Natural killer cell (primary cell): ENCODE measurements at regions not wholly inside any gene's neighbourhood (a gene's known extent, or its start where the extent isn't known, plus 50 kb on each side); places are given as distances from the start of the nearest gene placed in this dataset.

Experiments
- ATAC-seq, 3 donors: fragments of 150-1000 bp in 2 of 3; fragments of 200-7000 bp in 1 of 3; cut with Tn5 transposase; 1 replicate in 1 of 3; 2 replicates in 2 of 3; pipeline ENCODE4 v1.10.0; 2021; ENCODE audit warnings: mild to moderate bottlenecking in 2 of 3, moderate library complexity in 2 of 3
- DNase-seq, 2 donors: peaks; one replicate each; pipeline versions ENCODE4 v3.0.0 to v3.0.0-alpha.2; 2013 to 2021; ENCODE audit warnings: mixed read lengths in 1 of 2
- H3K27ac ChIP-seq: one replicate; pipeline ENCODE4 v1.5.1; 2013; ENCODE audit warnings: mild to moderate bottlenecking, low read length
- H3K27me3 ChIP-seq: one replicate; pipeline ENCODE4 v1.6.1; 2013; ENCODE audit warnings: low read length; ENCODE audit not compliant: control insufficient read depth, insufficient read depth
- H3K36me3 ChIP-seq: one replicate; pipeline ENCODE4 v1.6.1; 2013; ENCODE audit warnings: low read length; ENCODE audit not compliant: control insufficient read depth, insufficient read depth
- H3K4me1 ChIP-seq: one replicate; pipeline ENCODE4 v1.6.1; 2013; ENCODE audit warnings: low read length; ENCODE audit not compliant: control insufficient read depth, insufficient read depth
- H3K4me3 ChIP-seq: one replicate; pipeline ENCODE4 v1.5.1; 2013; ENCODE audit warnings: low read length
- H3K9me3 ChIP-seq: one replicate; pipeline ENCODE4 v1.6.1; 2013; ENCODE audit warnings: low read length; ENCODE audit not compliant: control insufficient read depth, insufficient read depth
- H3K27ac Mint-ChIP-seq, 2 donors: one replicate each; pipeline ENCODE4 v1.8.0; 2022; ENCODE audit warnings: mild to moderate bottlenecking in 2 of 2, mixed read lengths in 2 of 2, moderate library complexity in 1 of 2
- H3K27me3 Mint-ChIP-seq, 2 donors: one replicate each; pipeline ENCODE4 v1.8.0; 2022; ENCODE audit warnings: low read depth in 2 of 2, mixed read lengths in 2 of 2
- H3K36me3 Mint-ChIP-seq: one replicate; pipeline ENCODE4 v1.8.0; 2022; ENCODE audit warnings: mixed read lengths
- H3K4me1 Mint-ChIP-seq, 2 donors: one replicate each; pipeline ENCODE4 v1.8.0; 2022; ENCODE audit warnings: mixed read lengths in 2 of 2
- H3K4me3 Mint-ChIP-seq: one replicate; pipeline ENCODE4 v1.8.0; 2022; ENCODE audit warnings: mild to moderate bottlenecking, moderate library complexity, mixed read lengths
- H3K9me3 Mint-ChIP-seq, 2 donors: one replicate each; pipeline ENCODE4 v1.8.0; 2022; ENCODE audit warnings: mixed read lengths in 2 of 2
- WGBS: methylation state at CpG from one replicate; pipeline ENCODE4 v1.1.7; 2013; ENCODE audit warnings: missing lambda C conversion rate; ENCODE audit not compliant: insufficient coverage; 5-methylcytosine and 5-hydroxymethylcytosine counted together
- intact Hi-C: fragments of 100-400 bp; cut with micrococcal nuclease; formaldehyde crosslinking; loops from one replicate; pipeline ENCODE4 v1.14.2; 2022
- TF ChIP-seq, protein P1 (sequence below): fragments of 200-600 bp; IDR thresholded peaks from one replicate; pipeline ENCODE4 v1.8.0; 2022; ENCODE audit warnings: antibody characterized with exemption

DNA sequence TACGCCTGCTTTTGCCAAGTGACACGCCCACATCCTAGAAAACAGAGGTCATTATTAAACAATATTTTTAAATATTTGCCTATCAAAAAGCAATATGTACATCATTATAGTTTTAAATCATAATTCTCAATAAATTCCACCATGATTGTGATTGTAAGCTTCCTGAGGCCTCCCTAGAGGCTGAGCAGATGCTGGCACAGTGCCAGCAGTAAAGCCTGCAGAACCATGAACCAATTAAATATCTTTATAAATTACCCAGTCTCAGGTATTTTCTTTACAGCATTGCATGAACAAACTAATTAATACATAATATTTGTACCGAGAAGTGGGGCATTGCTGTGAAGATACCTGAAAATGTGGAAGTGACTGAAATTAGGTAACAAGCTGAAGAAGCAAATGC, 174.7 kb upstream of the TMEM196 start:
- intact Hi-C loops, result no loop called here
- peaks cover 6% of the 10 kb centered on the region for H3K36me3 Mint-ChIP-seq
- ATAC-seq, result no peak
- 77% methylated on average over 3 of the region's 3 CpGs for WGBS
- no peak for DNase-seq
- H3K9me3 Mint-ChIP-seq, result peaks cover 13 to 21% of the 10 kb centered on the region in 2 donors
- H3K27me3 Mint-ChIP-seq, result no peaks in the 10 kb centered on the region
- Histone ChIP-seq H3K27me3 (no peaks in the 10 kb centered on the region), H3K4me1 (no peaks in the 10 kb centered on the region), H3K36me3 (no peaks in the 10 kb centered on the region), H3K4me3 (no peak overlapping the region), H3K9me3 (no peaks in the 10 kb centered on the region), H3K27ac (no peak overlapping the region)
- TF ChIP-seq, protein P1, sequence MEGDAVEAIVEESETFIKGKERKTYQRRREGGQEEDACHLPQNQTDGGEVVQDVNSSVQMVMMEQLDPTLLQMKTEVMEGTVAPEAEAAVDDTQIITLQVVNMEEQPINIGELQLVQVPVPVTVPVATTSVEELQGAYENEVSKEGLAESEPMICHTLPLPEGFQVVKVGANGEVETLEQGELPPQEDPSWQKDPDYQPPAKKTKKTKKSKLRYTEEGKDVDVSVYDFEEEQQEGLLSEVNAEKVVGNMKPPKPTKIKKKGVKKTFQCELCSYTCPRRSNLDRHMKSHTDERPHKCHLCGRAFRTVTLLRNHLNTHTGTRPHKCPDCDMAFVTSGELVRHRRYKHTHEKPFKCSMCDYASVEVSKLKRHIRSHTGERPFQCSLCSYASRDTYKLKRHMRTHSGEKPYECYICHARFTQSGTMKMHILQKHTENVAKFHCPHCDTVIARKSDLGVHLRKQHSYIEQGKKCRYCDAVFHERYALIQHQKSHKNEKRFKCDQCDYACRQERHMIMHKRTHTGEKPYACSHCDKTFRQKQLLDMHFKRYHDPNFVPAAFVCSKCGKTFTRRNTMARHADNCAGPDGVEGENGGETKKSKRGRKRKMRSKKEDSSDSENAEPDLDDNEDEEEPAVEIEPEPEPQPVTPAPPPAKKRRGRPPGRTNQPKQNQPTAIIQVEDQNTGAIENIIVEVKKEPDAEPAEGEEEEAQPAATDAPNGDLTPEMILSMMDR, result no peak
- no peaks in the 10 kb centered on the region for H3K4me1 Mint-ChIP-seq
- H3K4me3 Mint-ChIP-seq, result no peak overlapping the region
- H3K27ac Mint-ChIP-seq, result no peak overlapping the region

GRCh38 chr7:19944363-19945120, 171.1 kb upstream of the TMEM196 start:
- no peak overlapping the region for H3K27ac ChIP-seq
- TF ChIP-seq, protein P1, result no peak
- Mint-ChIP-seq H3K4me3 (no peak overlapping the region), H3K27me3 (no peaks in the 10 kb centered on the region), H3K27ac (no peak overlapping the region), H3K9me3 (peaks cover 5 to 12% of the 10 kb centered on the region in 2 donors), H3K4me1 (no peaks in the 10 kb centered on the region), H3K36me3 (no peaks in the 10 kb centered on the region)
- H3K9me3 ChIP-seq, result no peaks in the 10 kb centered on the region
- H3K27me3 ChIP-seq, result no peaks in the 10 kb centered on the region
- H3K4me3 ChIP-seq, result no peak overlapping the region
- intact Hi-C loops, result no loop called here
- WGBS, result 82% methylated on average over 5 of the region's 5 CpGs
- H3K36me3 ChIP-seq, result no peaks in the 10 kb centered on the region
- ATAC-seq (no peak), DNase-seq (no peak)
- no peaks in the 10 kb centered on the region for H3K4me1 ChIP-seq

GRCh38 chr7:19939746-19940145, 166.3 kb upstream of the TMEM196 start:
- Histone ChIP-seq H3K9me3 (peaks cover 4% of the 10 kb centered on the region), H3K4me3 (no peak overlapping the region), H3K27ac (no peak overlapping the region), H3K27me3 (no peaks in the 10 kb centered on the region), H3K36me3 (no peaks in the 10 kb centered on the region), H3K4me1 (no peaks in the 10 kb centered on the region)
- ATAC-seq, result no peak
- Mint-ChIP-seq H3K27me3 (no peaks in the 10 kb centered on the region), H3K9me3 (peaks cover 4 to 8% of the 10 kb centered on the region in 2 donors), H3K4me3 (no peak overlapping the region), H3K4me1 (no peaks in the 10 kb centered on the region), H3K36me3 (no peaks in the 10 kb centered on the region), H3K27ac (no peak overlapping the region)
- intact Hi-C loops, result no loop called here
- TF ChIP-seq, protein P1, result no peak
- DNase-seq, result no peak
